HFF-Myc (cell line): ENCODE measurements at regions not wholly inside any gene's neighbourhood (a gene's known extent, or its start where the extent isn't known, plus 50 kb on each side); places are given as distances from the start of the nearest gene placed in this dataset.

ENCODE experiments used
- DNase-seq: peaks from one replicate; pipeline ENCODE4 v3.0.0-alpha.2; 2011; ENCODE audit warnings: low read depth; ENCODE audit errors: extremely low read depth
- H3K4me3 ChIP-seq: replicated peaks from 2 replicates; pipeline ENCODE4 v1.5.1; 2011; ENCODE audit warnings: low read depth, mild to moderate bottlenecking, control low read depth, low read length
- TF ChIP-seq, protein P1 (sequence below): IDR thresholded peaks from 2 replicates; pipeline ENCODE4 v1.5.1; 2012; ENCODE audit warnings: mild to moderate bottlenecking, low read depth, low read length, control low read depth; ENCODE audit errors: missing control alignments

DNA sequence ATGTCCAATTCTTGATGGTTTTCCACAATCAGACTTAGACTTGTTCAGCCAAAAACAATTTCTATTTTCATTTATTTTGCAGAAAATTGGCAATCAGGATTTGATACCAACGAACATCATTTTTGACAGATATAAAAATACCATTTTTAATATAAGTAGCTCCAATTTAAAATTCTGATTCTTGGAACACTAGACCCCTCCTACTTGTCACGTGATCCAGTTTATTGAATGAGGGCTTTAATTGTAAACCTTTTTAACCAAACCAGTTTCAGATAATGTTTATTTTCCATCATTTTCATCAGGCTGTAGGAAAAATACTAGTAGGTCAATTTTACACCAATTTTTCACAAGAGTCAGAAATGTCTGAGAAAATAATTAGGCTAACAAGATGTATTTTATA is 607.2 kb upstream of the RGS18 start:
- DNase-seq = no peak
- H3K4me3 ChIP-seq = no peak overlapping the region
- TF ChIP-seq, protein P1, sequence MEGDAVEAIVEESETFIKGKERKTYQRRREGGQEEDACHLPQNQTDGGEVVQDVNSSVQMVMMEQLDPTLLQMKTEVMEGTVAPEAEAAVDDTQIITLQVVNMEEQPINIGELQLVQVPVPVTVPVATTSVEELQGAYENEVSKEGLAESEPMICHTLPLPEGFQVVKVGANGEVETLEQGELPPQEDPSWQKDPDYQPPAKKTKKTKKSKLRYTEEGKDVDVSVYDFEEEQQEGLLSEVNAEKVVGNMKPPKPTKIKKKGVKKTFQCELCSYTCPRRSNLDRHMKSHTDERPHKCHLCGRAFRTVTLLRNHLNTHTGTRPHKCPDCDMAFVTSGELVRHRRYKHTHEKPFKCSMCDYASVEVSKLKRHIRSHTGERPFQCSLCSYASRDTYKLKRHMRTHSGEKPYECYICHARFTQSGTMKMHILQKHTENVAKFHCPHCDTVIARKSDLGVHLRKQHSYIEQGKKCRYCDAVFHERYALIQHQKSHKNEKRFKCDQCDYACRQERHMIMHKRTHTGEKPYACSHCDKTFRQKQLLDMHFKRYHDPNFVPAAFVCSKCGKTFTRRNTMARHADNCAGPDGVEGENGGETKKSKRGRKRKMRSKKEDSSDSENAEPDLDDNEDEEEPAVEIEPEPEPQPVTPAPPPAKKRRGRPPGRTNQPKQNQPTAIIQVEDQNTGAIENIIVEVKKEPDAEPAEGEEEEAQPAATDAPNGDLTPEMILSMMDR = no peak

DNA sequence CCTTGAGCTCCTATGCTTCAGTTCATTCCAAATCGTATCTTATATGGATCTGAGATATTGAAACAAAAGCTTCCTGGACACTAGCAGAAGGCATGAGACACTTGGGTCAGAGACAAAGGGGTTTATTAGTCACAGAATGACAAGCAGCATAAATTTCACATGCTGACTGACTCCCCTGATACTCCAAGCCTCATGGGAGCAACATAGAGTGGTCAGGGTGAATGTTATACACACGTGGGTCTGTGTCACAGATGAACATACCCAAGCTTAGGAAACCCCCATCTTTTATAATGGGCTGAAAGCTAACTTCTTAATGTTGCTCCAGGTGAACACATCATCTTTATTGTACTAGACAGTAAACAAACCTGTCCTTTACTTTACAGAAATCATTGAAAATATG is 599.9 kb upstream of the RGS18 start:
- TF ChIP-seq, protein P1 = no peak
- no peak overlapping the region for H3K4me3 ChIP-seq
- DNase-seq = no peak

GRCh38 chr1:191561276-191561675 is 597.0 kb upstream of the RGS18 start:
- no peak for DNase-seq
- TF ChIP-seq, protein P1 = no peak
- H3K4me3 ChIP-seq = no peak overlapping the region

DNA sequence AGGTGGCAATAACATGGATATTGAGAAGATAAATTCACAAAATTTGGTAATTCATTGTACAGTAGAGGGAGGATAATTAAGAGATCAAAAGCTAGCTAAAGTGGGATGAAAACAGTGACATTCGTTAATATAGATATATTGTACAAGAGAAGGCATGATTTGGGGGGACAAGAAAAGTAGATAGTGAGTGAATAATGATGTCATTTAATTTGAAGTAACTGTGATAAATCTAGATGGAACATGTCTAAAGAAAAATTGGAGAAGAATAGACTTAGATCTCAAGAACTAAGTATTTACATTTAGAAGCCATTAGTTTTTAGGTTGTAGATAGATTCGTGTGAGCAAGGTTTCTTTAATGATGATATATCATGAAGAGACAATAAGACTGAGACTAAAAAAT is 594.0 kb upstream of the RGS18 start:
- no peak for DNase-seq
- TF ChIP-seq, protein P1 = no peak
- no peak overlapping the region for H3K4me3 ChIP-seq

DNA sequence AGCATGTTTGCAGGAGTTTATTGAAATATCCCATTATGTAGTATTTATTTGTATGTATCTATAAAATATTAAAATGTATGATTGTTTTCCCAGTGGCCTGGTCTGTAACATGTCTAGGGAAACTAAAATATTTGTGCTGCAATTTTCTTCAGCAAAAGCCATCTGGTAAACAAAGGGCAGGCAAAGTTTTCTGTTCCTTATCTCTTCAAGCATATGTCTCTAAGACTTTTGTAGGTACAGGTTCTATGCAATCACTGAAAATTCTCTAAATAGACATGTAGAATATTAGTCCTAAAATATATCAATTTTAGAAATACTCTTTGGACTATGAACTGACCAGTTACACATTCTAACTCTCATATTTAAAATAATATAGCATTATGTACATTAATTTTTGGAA is 585.8 kb upstream of the RGS18 start:
- TF ChIP-seq, protein P1 = no peak
- H3K4me3 ChIP-seq = no peak overlapping the region
- no peak for DNase-seq

DNA sequence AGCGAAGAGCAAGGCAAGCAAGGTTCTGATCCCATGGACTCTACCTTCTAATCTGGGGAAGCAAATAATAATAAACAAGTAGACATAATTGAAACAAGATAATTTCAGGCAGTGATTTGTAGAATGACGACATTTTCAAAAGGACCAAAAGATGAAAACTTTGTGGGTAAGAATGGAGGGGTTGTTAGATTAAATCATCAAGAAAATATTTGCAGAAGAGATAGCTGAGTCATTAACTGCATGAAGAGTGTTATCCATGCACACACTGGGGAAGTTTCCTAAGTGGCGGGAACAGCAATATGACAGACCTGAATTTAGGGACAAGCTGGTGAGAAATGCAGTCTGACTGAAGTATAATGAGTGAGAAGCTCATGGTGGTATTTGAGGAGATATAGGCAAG is 583.1 kb upstream of the RGS18 start:
- TF ChIP-seq, protein P1 = no peak
- no peak overlapping the region for H3K4me3 ChIP-seq
- no peak for DNase-seq

- H3K4me3 ChIP-seq = no peak overlapping the region
- DNase-seq = no peak
- TF ChIP-seq, protein P1 = no peak
Observed at GRCh38 chr1:191575746-191576145, 582.5 kb upstream of the RGS18 start.
